BE2C (cell line): ENCODE measurements at regions not wholly inside any gene's neighbourhood (a gene's known extent, or its start where the extent isn't known, plus 50 kb on each side); places are given as distances from the start of the nearest gene placed in this dataset.

Source experiments
- DNase-seq: peaks from one replicate; pipeline ENCODE4 v3.0.0-alpha.2; 2020
- H3K27me3 ChIP-seq: fragments of 250-450 bp; sonication (Bioruptor Pico); 2 replicates; pipeline ENCODE4 v1.5.1; 2020; ENCODE audit warnings: mild to moderate bottlenecking
- H3K36me3 ChIP-seq: fragments of 250-450 bp; sonication (Bioruptor Pico); 2 replicates; pipeline ENCODE4 v1.5.1; 2020; ENCODE audit warnings: mild to moderate bottlenecking
- H3K4me1 ChIP-seq: fragments of 250-450 bp; sonication (Bioruptor Pico); 2 replicates; pipeline ENCODE4 v1.5.1; 2020
- H3K4me3 ChIP-seq: 2 replicates; pipeline ENCODE4 v1.5.1; 2011; ENCODE audit warnings: low read depth, low read length
- H3K9me3 ChIP-seq: fragments of 250-450 bp; sonication (Bioruptor Pico); 2 replicates; pipeline ENCODE4 v1.5.1; 2020
- CTCF ChIP-seq: IDR thresholded peaks from 2 replicates; pipeline ENCODE4 v1.5.1; 2012; ENCODE audit warnings: mild to moderate bottlenecking, low read depth, low read length

GRCh38 chr1:218771931-218772330, 401.7 kb upstream of the LYPLAL1 start:
- H3K9me3 ChIP-seq = no peaks in the 10 kb centered on the region
- H3K4me3 ChIP-seq = no peak overlapping the region
- no peak for DNase-seq
- H3K36me3 ChIP-seq = no peaks in the 10 kb centered on the region
- no peaks in the 10 kb centered on the region for H3K4me1 ChIP-seq
- H3K27me3 ChIP-seq = 0 out of 2 replicates have a peak, but pooled peaks cover 1% of the 10 kb centered on the region
- no peak for TF ChIP-seq CTCF

GRCh38 chr1:218772575-218772974, 401.1 kb upstream of the LYPLAL1 start:
- no peak for DNase-seq
- Histone ChIP-seq H3K36me3 (no peaks in the 10 kb centered on the region), H3K27me3 (no peaks in the 10 kb centered on the region), H3K4me3 (no peak overlapping the region), H3K9me3 (no peaks in the 10 kb centered on the region), H3K4me1 (no peaks in the 10 kb centered on the region)
- TF ChIP-seq CTCF = no peak

- no peak for TF ChIP-seq CTCF
- no peaks in the 10 kb centered on the region for H3K9me3 ChIP-seq
- no peak for DNase-seq
- H3K36me3 ChIP-seq = no peaks in the 10 kb centered on the region
- no peaks in the 10 kb centered on the region for H3K27me3 ChIP-seq
- H3K4me3 ChIP-seq = no peak overlapping the region
- no peaks in the 10 kb centered on the region for H3K4me1 ChIP-seq
These were observed 398.1 kb upstream of the LYPLAL1 start for GRCh38 chr1:218775501-218776021.

GRCh38 chr1:218778257-218779126, 395.2 kb upstream of the LYPLAL1 start:
- TF ChIP-seq CTCF = no peak
- H3K9me3 ChIP-seq = no peaks in the 10 kb centered on the region
- no peak for DNase-seq
- no peaks in the 10 kb centered on the region for H3K27me3 ChIP-seq
- no peaks in the 10 kb centered on the region for H3K4me1 ChIP-seq
- H3K4me3 ChIP-seq = no peak overlapping the region
- no peaks in the 10 kb centered on the region for H3K36me3 ChIP-seq

GRCh38 chr1:218779341-218780100, 394.2 kb upstream of the LYPLAL1 start:
- H3K9me3 ChIP-seq = no peaks in the 10 kb centered on the region
- no peak for DNase-seq
- no peaks in the 10 kb centered on the region for H3K4me1 ChIP-seq
- no peaks in the 10 kb centered on the region for H3K36me3 ChIP-seq
- no peaks in the 10 kb centered on the region for H3K27me3 ChIP-seq
- no peak overlapping the region for H3K4me3 ChIP-seq
- no peak for TF ChIP-seq CTCF
